NCI-H524 (cell line): ENCODE measurements at regions not wholly inside any gene's neighbourhood (a gene's known extent, or its start where the extent isn't known, plus 50 kb on each side); places are given as distances from the start of the nearest gene placed in this dataset.

ENCODE experiments used
- DNase-seq, 2 experiments: peaks; one replicate each; lab custom pipeline; 2025; lab: John Stamatoyannopoulos, UW

GRCh38 chr12:89959179-89959578 is 250.5 kb upstream of the ATP2B1 start:
- DNase-seq = no peak

GRCh38 chr12:89954259-89954658 is 245.6 kb upstream of the ATP2B1 start:
- no peak for DNase-seq

- DNase-seq = no peak
Measured at GRCh38 chr12:89951694-89952060, 243.0 kb upstream of the ATP2B1 start.

- no peak for DNase-seq
Measured at GRCh38 chr12:89951050-89951693, 242.5 kb upstream of the ATP2B1 start.

GRCh38 chr12:89950421-89950820 is 241.8 kb upstream of the ATP2B1 start:
- no peak for DNase-seq

GRCh38 chr12:89949457-89950195 is 241.0 kb upstream of the ATP2B1 start:
- no peak for DNase-seq

GRCh38 chr12:89948271-89949175 is 239.9 kb upstream of the ATP2B1 start:
- no peak for DNase-seq

- peak in 1 of 2 experiments; percentile 12 for DNase-seq
Measured at GRCh38 chr12:89947437-89948270, 239.0 kb upstream of the ATP2B1 start.

- no peak for DNase-seq
Measured at GRCh38 chr12:89946518-89947135, 238.0 kb upstream of the ATP2B1 start.

GRCh38 chr12:89945123-89945522 is 236.5 kb upstream of the ATP2B1 start:
- DNase-seq = no peak

- no peak for DNase-seq
Measured at GRCh38 chr12:89943463-89943862, 234.8 kb upstream of the ATP2B1 start.

GRCh38 chr12:89941436-89941835 is 232.8 kb upstream of the ATP2B1 start:
- DNase-seq = no peak

GRCh38 chr12:89939522-89940215 is 231.0 kb upstream of the ATP2B1 start:
- DNase-seq = no peak

- peak in 1 of 2 experiments; percentile 57 for DNase-seq
Measured at GRCh38 chr12:89936631-89937030, 228.0 kb upstream of the ATP2B1 start.

- DNase-seq = no peak
Measured at GRCh38 chr12:89935850-89936249, 227.2 kb upstream of the ATP2B1 start.

- DNase-seq = no peak
Measured at GRCh38 chr12:89933911-89934310, 225.3 kb upstream of the ATP2B1 start.

GRCh38 chr12:89932954-89933353 is 224.3 kb upstream of the ATP2B1 start:
- DNase-seq = no peak

GRCh38 chr12:89928467-89928866 is 219.8 kb upstream of the ATP2B1 start:
- DNase-seq = no peak

- no peak for DNase-seq
Measured at GRCh38 chr12:89927226-89927698, 218.6 kb upstream of the ATP2B1 start.

- no peak for DNase-seq
Measured at GRCh38 chr12:89924191-89924590, 215.6 kb upstream of the ATP2B1 start.

- DNase-seq = no peak
Measured at GRCh38 chr12:89923091-89923490, 214.5 kb upstream of the ATP2B1 start.
